SK-N-MC (cell line): ENCODE measurements at regions not wholly inside any gene's neighbourhood (a gene's known extent, or its start where the extent isn't known, plus 50 kb on each side); places are given as distances from the start of the nearest gene placed in this dataset.

Source experiments
- DNase-seq: peaks from one replicate; pipeline ENCODE4 v3.0.0-alpha.2; 2011; ENCODE audit warnings: low read depth, low spot score
- H3K27ac ChIP-seq: fragments of 200-600 bp; sonication (generic); 2 replicates; pipeline ENCODE4 v1.5.1; 2016; ENCODE audit warnings: mixed run types
- H3K36me3 ChIP-seq: fragments of 200-600 bp; sonication (generic); 2 replicates; pipeline ENCODE4 v1.6.1; 2017; ENCODE audit warnings: antibody characterized with exemption, low read length, mixed read lengths; ENCODE audit not compliant: insufficient read depth
- H3K4me3 ChIP-seq: fragments of 200-600 bp; sonication (generic); 2 replicates; pipeline ENCODE4 v1.5.1; 2016
- H3K9ac ChIP-seq: fragments of 200-600 bp; sonication (generic); 2 replicates; pipeline ENCODE4 v1.8.0; 2017; ENCODE audit warnings: mixed run types, mixed read lengths; ENCODE audit not compliant: insufficient read length
- H3K9me3 ChIP-seq: fragments of 200-600 bp; sonication (generic); 2 replicates; pipeline ENCODE4 v1.6.1; 2017; ENCODE audit warnings: low read depth, mild to moderate bottlenecking, antibody characterized with exemption, low read length, moderate library complexity, mixed read lengths
- EZH2 ChIP-seq: fragments of 200-600 bp; sonication (generic); IDR thresholded peaks from one replicate; pipeline ENCODE4 v1.6.1; 2017; ENCODE audit warnings: antibody characterized with exemption
- FOXP2 ChIP-seq: optimal IDR thresholded peaks from 2 replicates; pipeline ENCODE3; 2011; ENCODE audit warnings: mild to moderate bottlenecking, moderate library complexity; ENCODE audit not compliant: insufficient read depth; ENCODE audit errors: extremely low read length, control extremely low read depth
- POLR2AphosphoS5 ChIP-seq: IDR thresholded peaks from 2 replicates; pipeline ENCODE4 v1.6.1; 2012; ENCODE audit warnings: mild to moderate bottlenecking, low read depth, low read length, borderline replicate concordance

DNA sequence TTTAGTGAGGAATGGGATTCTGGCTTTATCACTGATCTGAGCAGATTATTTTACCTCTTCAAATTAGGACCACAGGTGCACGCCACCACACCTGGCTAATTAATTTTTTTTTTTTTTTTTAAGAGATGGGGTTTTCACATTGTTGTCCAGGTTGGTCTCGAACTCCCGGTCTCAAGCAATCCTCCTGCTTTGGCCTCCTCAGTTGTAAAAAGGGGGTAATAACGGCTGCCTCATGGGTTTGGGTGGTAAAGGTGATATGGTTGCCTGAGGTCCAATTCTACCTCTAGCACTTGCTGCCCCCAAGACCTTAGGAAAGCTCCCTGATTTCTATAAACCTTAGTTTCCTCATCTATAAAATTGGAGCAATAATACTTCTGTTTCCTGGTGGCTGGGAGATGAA lies 130.7 kb upstream of the HS3ST2 start:
- TF ChIP-seq EZH2 (no peak), POLR2AphosphoS5 (no peak), FOXP2 (no peak)
- H3K4me3 ChIP-seq = no peak overlapping the region
- H3K9me3 ChIP-seq = peaks cover 3% of the 10 kb centered on the region; the same call in 1 of the 2 replicates
- no peak for DNase-seq
- H3K36me3 ChIP-seq = no peaks in the 10 kb centered on the region
- no peak overlapping the region for H3K9ac ChIP-seq
- no peak overlapping the region for H3K27ac ChIP-seq

DNA sequence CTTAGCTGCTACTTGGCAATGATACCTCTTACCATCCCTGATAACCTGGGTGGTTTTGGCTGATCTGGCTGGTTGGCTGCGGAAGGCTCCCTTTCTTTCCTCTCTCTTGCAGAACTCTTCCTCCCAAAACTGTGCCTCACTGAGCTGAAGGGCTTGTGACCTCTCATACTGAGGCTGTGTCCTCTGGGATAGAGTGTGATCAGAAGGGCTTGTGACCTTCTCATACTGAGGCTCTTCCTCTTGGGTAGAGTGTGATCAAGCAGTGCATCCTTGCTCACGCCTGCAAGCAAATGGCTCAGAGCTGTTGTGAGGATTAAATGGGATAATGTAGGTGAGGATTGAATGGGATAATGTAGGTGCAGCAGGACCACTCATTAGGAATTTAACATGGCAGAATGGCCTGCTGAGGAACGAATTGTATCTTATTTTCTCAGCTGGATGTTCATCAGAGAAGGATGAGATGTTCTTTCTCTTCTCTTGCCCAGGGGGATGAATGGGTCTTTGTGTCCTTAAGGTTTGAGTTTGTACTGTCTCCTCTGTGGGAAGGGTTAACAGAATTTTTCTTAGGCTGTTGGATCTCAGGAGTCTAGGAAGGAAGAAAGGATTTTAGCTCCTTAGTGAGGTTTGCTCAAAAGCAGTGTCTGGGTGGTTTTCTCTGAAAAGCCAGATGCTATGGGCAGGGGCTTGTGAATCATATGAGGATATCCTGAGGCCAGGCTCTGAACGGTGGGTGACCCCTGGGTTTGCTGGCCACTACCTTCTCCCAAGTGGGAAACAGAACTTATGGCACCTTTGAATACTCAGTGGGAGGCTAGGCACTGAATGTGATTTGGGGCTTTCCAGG lies 130.0 kb upstream of the HS3ST2 start:
- TF ChIP-seq FOXP2 (no peak), POLR2AphosphoS5 (no peak), EZH2 (no peak)
- Histone ChIP-seq H3K9me3 (peaks cover 3% of the 10 kb centered on the region; the same call in 1 of the 2 replicates), H3K9ac (no peak overlapping the region), H3K4me3 (no peak overlapping the region), H3K27ac (no peak overlapping the region), H3K36me3 (no peaks in the 10 kb centered on the region)
- DNase-seq = no peak

DNA sequence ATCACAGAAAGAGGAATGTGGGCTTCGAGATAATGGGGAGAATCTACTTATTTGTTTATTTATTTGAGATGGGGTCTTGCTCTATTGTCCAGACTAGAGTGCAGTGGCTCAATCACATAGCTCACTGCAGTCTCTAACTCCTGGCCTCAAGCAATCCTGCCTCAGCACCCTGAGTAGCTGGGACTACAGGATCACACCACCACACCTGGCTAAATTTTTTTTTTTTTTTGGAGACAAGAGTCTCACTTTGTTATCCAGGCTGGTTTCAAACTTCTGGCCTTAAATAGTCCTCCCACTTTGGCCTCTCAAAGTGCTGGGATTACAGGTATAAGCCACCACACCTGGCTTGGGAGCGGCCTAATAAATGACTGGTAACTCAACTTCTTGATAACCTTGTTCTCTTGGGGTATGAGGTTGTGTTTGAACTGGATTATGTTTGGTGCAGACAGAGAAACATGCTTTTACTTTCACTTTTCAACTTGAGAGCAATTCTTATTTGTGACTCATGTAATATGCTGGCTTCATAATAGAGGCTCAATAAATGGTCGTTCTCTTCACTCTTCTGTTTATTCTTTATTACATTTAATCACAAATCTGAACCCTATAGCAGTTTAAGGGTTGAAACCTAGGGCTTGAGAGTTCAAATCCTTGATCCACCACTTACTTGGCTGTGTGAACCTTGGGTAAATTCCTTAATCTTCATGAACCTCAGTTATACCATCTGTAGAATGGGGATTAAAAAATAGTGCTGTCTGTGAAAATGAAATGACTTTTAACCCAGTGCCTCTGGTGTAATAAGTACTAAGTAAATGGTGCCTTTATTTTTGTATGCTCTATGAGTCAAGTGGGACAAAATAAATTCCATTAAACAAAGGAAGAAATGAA lies 129.1 kb upstream of the HS3ST2 start:
- Histone ChIP-seq H3K4me3 (no peak overlapping the region), H3K27ac (no peak overlapping the region), H3K9me3 (peaks cover 3% of the 10 kb centered on the region; the same call in 1 of the 2 replicates), H3K9ac (no peak overlapping the region), H3K36me3 (no peaks in the 10 kb centered on the region)
- TF ChIP-seq POLR2AphosphoS5 = no peak
- no peak for TF ChIP-seq FOXP2
- no peak for TF ChIP-seq EZH2
- DNase-seq = no peak

DNA sequence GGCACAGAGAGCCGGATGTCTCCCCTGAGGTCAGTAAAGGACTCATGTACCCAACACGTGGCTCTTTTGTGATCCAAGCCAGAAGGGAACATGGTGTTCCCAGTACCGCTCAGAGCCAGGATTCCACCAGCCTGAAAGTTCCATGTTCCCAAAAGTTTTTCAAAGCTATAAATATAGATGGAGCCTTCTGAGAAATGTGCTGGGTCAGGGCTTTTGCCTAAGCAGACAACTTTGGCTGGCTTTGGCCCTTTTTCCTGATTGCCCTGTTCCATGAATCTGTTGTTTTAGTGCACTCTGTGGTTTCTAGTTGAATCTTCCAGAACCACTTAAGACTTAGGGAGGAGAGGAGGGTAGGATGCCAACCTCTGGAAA lies 128.5 kb upstream of the HS3ST2 start:
- TF ChIP-seq EZH2 = no peak
- no peak for TF ChIP-seq FOXP2
- TF ChIP-seq POLR2AphosphoS5 = no peak
- Histone ChIP-seq H3K9ac (no peak overlapping the region), H3K36me3 (no peaks in the 10 kb centered on the region), H3K27ac (no peak overlapping the region), H3K9me3 (peaks cover 3% of the 10 kb centered on the region; the same call in 1 of the 2 replicates), H3K4me3 (no peak overlapping the region)
- DNase-seq = no peak

DNA sequence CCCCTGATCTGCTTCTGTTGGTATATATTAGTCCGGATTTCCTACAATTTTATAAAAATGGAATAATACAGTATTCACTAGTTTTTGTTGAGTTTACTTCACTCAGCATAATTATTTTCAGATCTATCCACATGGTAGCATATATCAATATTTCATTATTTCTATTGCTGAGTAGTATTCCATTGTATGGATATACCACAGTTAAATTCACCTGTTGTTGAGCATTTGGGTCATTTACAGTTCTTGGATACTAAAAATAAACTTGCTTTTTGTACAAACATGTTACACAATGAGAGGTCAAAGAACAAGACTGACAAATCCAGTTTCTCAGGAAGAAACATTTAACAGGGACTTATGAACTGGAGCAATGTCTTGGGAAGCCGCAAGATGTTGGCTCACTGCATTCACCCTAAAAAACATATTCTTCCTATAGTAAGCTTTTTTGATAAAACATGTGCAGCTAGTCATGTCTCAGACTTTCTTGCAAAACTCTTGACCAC lies 126.9 kb upstream of the HS3ST2 start:
- H3K9me3 ChIP-seq = peaks cover 3% of the 10 kb centered on the region; the same call in 1 of the 2 replicates
- H3K36me3 ChIP-seq = no peaks in the 10 kb centered on the region
- TF ChIP-seq EZH2 (no peak), POLR2AphosphoS5 (no peak), FOXP2 (no peak)
- DNase-seq = no peak
- H3K9ac ChIP-seq = no peak overlapping the region
- H3K4me3 ChIP-seq = no peak overlapping the region
- no peak overlapping the region for H3K27ac ChIP-seq

DNA sequence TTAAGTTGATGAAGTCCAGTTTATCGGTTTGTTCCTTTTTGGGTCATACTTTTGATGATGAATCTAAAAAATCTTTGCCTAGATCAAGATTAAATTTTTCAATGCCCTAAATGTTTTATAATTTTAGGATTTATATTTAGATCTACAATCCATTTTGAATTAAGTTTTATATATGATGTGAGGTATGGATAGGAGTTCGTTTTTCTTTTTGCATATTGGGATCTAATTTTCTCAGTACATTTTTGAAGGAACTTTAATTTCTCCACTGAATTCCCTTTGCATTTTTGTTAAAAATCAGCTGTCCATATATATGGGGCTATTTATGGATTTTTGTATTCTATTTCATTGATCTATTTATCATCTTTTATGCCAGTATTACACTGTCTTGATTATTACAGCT lies 125.5 kb upstream of the HS3ST2 start:
- no peaks in the 10 kb centered on the region for H3K36me3 ChIP-seq
- TF ChIP-seq POLR2AphosphoS5 (no peak), EZH2 (no peak), FOXP2 (no peak)
- no peak overlapping the region for H3K9ac ChIP-seq
- no peak overlapping the region for H3K4me3 ChIP-seq
- H3K9me3 ChIP-seq = peaks cover 3% of the 10 kb centered on the region; the same call in 1 of the 2 replicates
- no peak overlapping the region for H3K27ac ChIP-seq
- DNase-seq = no peak

DNA sequence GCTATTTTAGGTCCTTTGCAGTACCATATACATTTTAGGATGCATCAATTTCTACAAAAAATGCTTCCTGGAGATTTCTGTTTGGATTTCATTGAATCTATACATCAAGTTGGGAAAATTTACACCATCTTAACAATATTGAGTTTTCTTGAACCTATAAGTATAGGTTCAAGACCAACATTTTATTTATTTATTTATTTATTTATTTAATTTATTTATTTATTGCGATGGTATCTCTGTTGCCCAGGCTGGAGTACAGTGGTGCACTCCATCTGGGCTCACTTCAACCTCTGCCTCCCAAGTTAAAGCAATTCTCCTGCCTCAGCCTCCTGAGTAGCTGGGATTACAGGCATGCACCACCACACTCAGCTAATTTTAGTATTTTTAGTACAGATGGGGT lies 125.0 kb upstream of the HS3ST2 start:
- H3K9me3 ChIP-seq = peaks cover 3% of the 10 kb centered on the region; the same call in 1 of the 2 replicates
- no peak overlapping the region for H3K4me3 ChIP-seq
- no peak for DNase-seq
- H3K36me3 ChIP-seq = no peaks in the 10 kb centered on the region
- H3K27ac ChIP-seq = no peak overlapping the region
- H3K9ac ChIP-seq = no peak overlapping the region
- TF ChIP-seq EZH2 = no peak
- no peak for TF ChIP-seq POLR2AphosphoS5
- no peak for TF ChIP-seq FOXP2

DNA sequence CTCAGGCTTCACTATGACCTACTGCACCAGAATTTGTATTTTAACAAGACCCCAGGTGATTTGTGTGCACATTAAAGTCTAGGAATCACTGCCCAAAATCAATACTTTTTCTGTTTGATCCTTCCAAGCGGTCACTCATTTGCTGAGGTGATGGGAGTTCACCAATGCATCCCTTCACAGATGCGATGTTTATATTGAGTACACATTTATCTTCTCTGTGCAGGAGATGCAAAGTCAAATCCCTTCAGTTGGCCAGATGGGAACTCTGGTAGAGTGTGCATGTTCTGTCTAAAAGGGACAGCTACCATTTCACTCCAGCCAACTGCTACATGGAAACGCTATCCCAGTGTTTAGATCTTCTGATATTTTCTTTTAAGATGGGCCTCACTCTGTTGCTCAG lies 122.6 kb upstream of the HS3ST2 start:
- peaks cover 3% of the 10 kb centered on the region; the same call in 1 of the 2 replicates for H3K9me3 ChIP-seq
- no peak for DNase-seq
- TF ChIP-seq EZH2 = no peak
- no peak for TF ChIP-seq POLR2AphosphoS5
- TF ChIP-seq FOXP2 = no peak
- H3K27ac ChIP-seq = no peak overlapping the region
- no peak overlapping the region for H3K4me3 ChIP-seq
- no peaks in the 10 kb centered on the region for H3K36me3 ChIP-seq
- no peak overlapping the region for H3K9ac ChIP-seq
